ENCODE measurements at regions not wholly inside any gene's neighbourhood (a gene's known extent, or its start where the extent isn't known, plus 50 kb on each side); places are given as distances from the start of the nearest gene placed in this dataset.

DNA sequence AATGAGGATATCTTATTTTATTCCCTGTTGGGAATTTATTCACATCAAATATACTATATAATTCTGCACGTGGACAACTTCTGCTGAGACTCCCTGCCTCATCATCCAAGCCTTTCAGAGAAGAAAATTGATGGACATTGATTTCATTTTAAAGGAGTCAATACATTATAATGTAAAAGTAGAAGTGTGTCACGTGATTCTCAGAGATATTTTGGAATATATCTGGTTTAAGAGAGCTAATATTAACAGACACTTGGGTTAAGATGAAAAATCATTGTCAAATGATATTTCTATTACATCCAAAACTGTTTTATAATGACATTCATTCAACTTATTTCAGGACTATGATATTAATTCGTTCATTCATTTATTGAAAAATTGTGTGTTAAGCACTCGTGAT, 314.2 kb downstream of the ADGRL2 start:
- WGBS, result 76% methylated on average over 4 of the region's 4 CpGs
- no peak for DNase-seq (ENCODE audit: low spot score in 2 of 2)

DNA sequence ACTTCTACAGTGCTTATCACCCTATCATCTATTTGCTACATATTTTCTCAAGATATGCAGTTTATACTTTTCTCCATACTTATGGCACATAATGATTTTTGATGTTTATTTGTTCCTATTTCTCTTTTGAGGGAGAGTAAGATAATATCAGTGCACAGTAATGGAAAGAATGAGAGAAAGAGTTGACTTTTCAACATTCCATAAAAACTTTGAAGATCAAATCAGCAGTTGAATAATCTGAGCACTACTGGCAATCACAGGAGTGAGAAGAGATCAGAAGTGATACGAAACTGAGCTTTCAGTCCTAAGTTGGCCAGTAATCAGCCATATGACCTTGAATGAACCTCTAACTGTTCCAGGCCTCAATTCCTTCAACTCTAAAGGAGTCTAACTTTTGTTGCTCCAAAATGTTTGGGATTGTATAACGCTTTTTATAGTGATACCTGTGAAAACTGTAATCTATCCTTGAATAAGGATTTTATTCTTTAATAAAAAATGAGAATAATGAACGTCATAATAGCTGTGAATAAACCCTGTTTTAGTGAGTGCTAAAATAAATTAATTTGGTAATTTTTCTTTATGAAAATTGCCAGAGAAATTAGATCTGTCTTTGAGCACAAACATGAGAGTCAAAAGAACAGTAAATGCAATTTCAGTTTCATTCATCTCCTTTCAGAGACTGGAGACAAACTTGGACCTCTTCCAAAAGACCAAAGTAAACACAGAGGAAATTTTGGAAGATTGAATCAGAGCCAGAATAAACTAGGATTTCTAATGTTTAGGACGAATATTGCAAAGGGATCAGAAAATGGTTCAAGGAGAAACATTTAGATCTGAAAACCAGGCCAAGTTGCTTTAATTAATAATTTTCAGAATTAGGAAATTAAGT, 309.9 kb downstream of the ADGRL2 start:
- no peak for TF ChIP-seq EP300 (IDR thresholded peaks at IDR 0.05)
- TF ChIP-seq POLR2AphosphoS5 (IDR thresholded peaks at IDR 0.05), result no peak
- TF ChIP-seq POLR2A (IDR thresholded peaks at IDR 0.05), result no peak
- TF ChIP-seq, protein P1, sequence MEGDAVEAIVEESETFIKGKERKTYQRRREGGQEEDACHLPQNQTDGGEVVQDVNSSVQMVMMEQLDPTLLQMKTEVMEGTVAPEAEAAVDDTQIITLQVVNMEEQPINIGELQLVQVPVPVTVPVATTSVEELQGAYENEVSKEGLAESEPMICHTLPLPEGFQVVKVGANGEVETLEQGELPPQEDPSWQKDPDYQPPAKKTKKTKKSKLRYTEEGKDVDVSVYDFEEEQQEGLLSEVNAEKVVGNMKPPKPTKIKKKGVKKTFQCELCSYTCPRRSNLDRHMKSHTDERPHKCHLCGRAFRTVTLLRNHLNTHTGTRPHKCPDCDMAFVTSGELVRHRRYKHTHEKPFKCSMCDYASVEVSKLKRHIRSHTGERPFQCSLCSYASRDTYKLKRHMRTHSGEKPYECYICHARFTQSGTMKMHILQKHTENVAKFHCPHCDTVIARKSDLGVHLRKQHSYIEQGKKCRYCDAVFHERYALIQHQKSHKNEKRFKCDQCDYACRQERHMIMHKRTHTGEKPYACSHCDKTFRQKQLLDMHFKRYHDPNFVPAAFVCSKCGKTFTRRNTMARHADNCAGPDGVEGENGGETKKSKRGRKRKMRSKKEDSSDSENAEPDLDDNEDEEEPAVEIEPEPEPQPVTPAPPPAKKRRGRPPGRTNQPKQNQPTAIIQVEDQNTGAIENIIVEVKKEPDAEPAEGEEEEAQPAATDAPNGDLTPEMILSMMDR (IDR thresholded peaks at IDR 0.05), result no peak
- Histone ChIP-seq H3K27me3 (no peaks in the 10 kb centered on the region), H3K4me1 (no peaks in the 10 kb centered on the region), H3K4me3 (no peak overlapping the region), H3K36me3 (no peaks in the 10 kb centered on the region), H3K27ac (no peak overlapping the region), H3K9me3 (no peaks in the 10 kb centered on the region)
- no peak for DNase-seq (ENCODE audit: low spot score in 2 of 2)
- WGBS, result 47% methylated on average over 4 of the region's 4 CpGs

More for the DNA sequence above, 314.2 kb downstream of the ADGRL2 start:
- TF ChIP-seq EP300 (IDR thresholded peaks at IDR 0.05), result no peak
- TF ChIP-seq POLR2AphosphoS5 (IDR thresholded peaks at IDR 0.05), result no peak
- TF ChIP-seq, protein P1 (IDR thresholded peaks at IDR 0.05), result no peak
- TF ChIP-seq POLR2A (IDR thresholded peaks at IDR 0.05), result no peak
- H3K4me3 ChIP-seq, result no peak overlapping the region
- H3K27ac ChIP-seq, result no peak overlapping the region
- H3K4me1 ChIP-seq, result no peaks in the 10 kb centered on the region
- no peaks in the 10 kb centered on the region for H3K27me3 ChIP-seq
- no peaks in the 10 kb centered on the region for H3K9me3 ChIP-seq
- H3K36me3 ChIP-seq, result no peaks in the 10 kb centered on the region

DNA sequence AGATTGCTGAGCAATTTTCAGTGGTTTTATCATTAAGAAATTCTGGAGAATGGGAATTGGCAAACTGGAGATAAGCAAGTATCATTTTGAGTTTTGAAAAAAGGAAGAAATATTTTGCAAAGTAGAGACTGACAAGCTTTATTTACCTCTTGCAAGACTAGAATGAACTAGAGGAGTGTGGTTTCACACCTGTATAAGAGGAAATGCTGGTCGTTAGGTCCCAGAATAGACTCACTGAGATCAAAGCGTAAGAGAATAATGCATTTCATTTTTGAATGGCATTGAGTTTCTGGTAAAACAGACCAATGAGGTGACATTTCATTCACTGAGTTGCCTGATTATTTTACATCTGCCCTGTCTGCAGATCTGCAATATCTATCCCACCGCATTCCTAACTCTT, 308.1 kb downstream of the ADGRL2 start:
- DNase-seq (ENCODE audit: low spot score in 2 of 2), result no peak
- WGBS, result 57% methylated on average over 3 of the region's 3 CpGs
- H3K9me3 ChIP-seq, result no peaks in the 10 kb centered on the region

DNA sequence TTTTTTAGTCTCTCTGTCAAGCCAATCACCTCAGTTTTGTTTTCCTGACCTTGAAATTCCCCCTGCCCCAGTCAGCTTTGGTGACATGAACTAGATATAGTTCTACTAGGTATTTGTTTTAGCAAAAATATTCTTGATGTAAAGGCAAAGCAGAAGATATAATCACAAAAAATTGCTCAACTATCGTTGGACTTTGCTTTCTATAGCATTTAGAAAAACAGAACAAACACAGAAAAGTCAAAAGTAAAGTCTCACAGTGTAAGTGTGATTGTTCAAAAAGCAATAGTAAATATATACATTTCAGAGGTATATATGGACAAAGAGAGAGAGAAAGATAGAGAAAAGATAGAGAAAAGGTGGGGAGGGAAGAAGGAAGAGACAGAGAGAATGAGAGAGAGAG, 305.9 kb downstream of the ADGRL2 start:
- 80% methylated on average over 1 of the region's 1 CpG for WGBS
- DNase-seq (ENCODE audit: low spot score in 2 of 2), result no peak
- Histone ChIP-seq H3K36me3 (no peaks in the 10 kb centered on the region), H3K4me3 (no peak overlapping the region), H3K27ac (no peak overlapping the region), H3K9me3 (no peaks in the 10 kb centered on the region), H3K4me1 (no peaks in the 10 kb centered on the region), H3K27me3 (no peaks in the 10 kb centered on the region)
- TF ChIP-seq, protein P1 (IDR thresholded peaks at IDR 0.05), result no peak
- TF ChIP-seq POLR2A (IDR thresholded peaks at IDR 0.05) (no peak), EP300 (IDR thresholded peaks at IDR 0.05) (no peak), POLR2AphosphoS5 (IDR thresholded peaks at IDR 0.05) (no peak)

More for the DNA sequence above, 308.1 kb downstream of the ADGRL2 start:
- no peak for TF ChIP-seq EP300 (IDR thresholded peaks at IDR 0.05)
- TF ChIP-seq, protein P1 (IDR thresholded peaks at IDR 0.05), result no peak
- no peak for TF ChIP-seq POLR2A (IDR thresholded peaks at IDR 0.05)
- TF ChIP-seq POLR2AphosphoS5 (IDR thresholded peaks at IDR 0.05), result no peak
- no peaks in the 10 kb centered on the region for H3K27me3 ChIP-seq
- no peak overlapping the region for H3K4me3 ChIP-seq
- no peak overlapping the region for H3K27ac ChIP-seq
- no peaks in the 10 kb centered on the region for H3K36me3 ChIP-seq
- H3K4me1 ChIP-seq, result no peaks in the 10 kb centered on the region

DNA sequence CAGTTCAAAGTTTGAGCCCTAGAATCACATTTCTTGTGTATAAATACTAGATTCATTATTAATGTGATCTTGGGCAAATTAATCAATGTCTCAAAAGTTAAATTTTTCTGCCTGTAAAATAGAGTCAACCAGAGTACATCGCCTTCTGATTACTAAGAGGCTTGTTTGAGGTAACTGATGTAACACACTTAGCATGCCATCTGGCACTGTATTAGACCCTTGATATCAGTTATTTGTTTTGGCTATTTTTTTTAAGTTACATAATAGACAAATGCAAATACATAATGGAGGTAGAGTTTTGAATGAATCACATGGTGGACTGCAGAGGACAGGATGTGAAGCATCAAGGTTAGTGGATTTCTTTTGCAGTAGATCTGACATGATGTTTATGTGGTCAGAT, 298.4 kb downstream of the ADGRL2 start:
- WGBS, result 93% methylated on average over 1 of the region's 1 CpG
- H3K9me3 ChIP-seq, result no peaks in the 10 kb centered on the region
- TF ChIP-seq EP300 (IDR thresholded peaks at IDR 0.05) (no peak), POLR2A (IDR thresholded peaks at IDR 0.05) (no peak), POLR2AphosphoS5 (IDR thresholded peaks at IDR 0.05) (no peak)
- TF ChIP-seq, protein P1 (IDR thresholded peaks at IDR 0.05), result no peak
- no peaks in the 10 kb centered on the region for H3K36me3 ChIP-seq
- H3K4me3 ChIP-seq, result no peak overlapping the region
- no peak overlapping the region for H3K27ac ChIP-seq
- no peak for DNase-seq (ENCODE audit: low spot score in 2 of 2)
- no peaks in the 10 kb centered on the region for H3K4me1 ChIP-seq
- H3K27me3 ChIP-seq, result no peaks in the 10 kb centered on the region

Data from suprapubic skin (tissue), 4 donors.